SK-N-MC (cell line): ENCODE measurements at regions not wholly inside any gene's neighbourhood (a gene's known extent, or its start where the extent isn't known, plus 50 kb on each side); places are given as distances from the start of the nearest gene placed in this dataset.
"Not testable (repeated sequence)": the region's sequence is repeated elsewhere in the genome, so short reads cannot be mapped to it uniquely, and the experiment has no call there.

ENCODE experiments used
- DNase-seq: peaks from one replicate; pipeline ENCODE4 v3.0.0-alpha.2; 2011; ENCODE audit warnings: low read depth, low spot score
- H3K27ac ChIP-seq: fragments of 200-600 bp; sonication (generic); 2 replicates; pipeline ENCODE4 v1.5.1; 2016; ENCODE audit warnings: mixed run types
- H3K36me3 ChIP-seq: fragments of 200-600 bp; sonication (generic); 2 replicates; pipeline ENCODE4 v1.6.1; 2017; ENCODE audit warnings: antibody characterized with exemption, low read length, mixed read lengths; ENCODE audit not compliant: insufficient read depth
- H3K4me3 ChIP-seq: fragments of 200-600 bp; sonication (generic); 2 replicates; pipeline ENCODE4 v1.5.1; 2016
- H3K9ac ChIP-seq: fragments of 200-600 bp; sonication (generic); 2 replicates; pipeline ENCODE4 v1.8.0; 2017; ENCODE audit warnings: mixed run types, mixed read lengths; ENCODE audit not compliant: insufficient read length
- H3K9me3 ChIP-seq: fragments of 200-600 bp; sonication (generic); 2 replicates; pipeline ENCODE4 v1.6.1; 2017; ENCODE audit warnings: low read depth, mild to moderate bottlenecking, antibody characterized with exemption, low read length, moderate library complexity, mixed read lengths
- EZH2 ChIP-seq: fragments of 200-600 bp; sonication (generic); IDR thresholded peaks from one replicate; pipeline ENCODE4 v1.6.1; 2017; ENCODE audit warnings: antibody characterized with exemption
- FOXP2 ChIP-seq: optimal IDR thresholded peaks from 2 replicates; pipeline ENCODE3; 2011; ENCODE audit warnings: mild to moderate bottlenecking, moderate library complexity; ENCODE audit not compliant: insufficient read depth; ENCODE audit errors: extremely low read length, control extremely low read depth
- POLR2AphosphoS5 ChIP-seq: IDR thresholded peaks from 2 replicates; pipeline ENCODE4 v1.6.1; 2012; ENCODE audit warnings: mild to moderate bottlenecking, low read depth, low read length, borderline replicate concordance

GRCh38 chr9:85089188-85089969 lies 419.9 kb downstream of the NTRK2 start:
- no peaks in the 10 kb centered on the region for H3K36me3 ChIP-seq
- H3K4me3 ChIP-seq = no peak overlapping the region
- TF ChIP-seq POLR2AphosphoS5 = no peak
- no peak for TF ChIP-seq EZH2
- no peak for TF ChIP-seq FOXP2
- DNase-seq = no peak
- H3K27ac ChIP-seq = no peak overlapping the region
- no peaks in the 10 kb centered on the region for H3K9me3 ChIP-seq
- no peak overlapping the region for H3K9ac ChIP-seq

GRCh38 chr9:85081963-85082362 lies 412.4 kb downstream of the NTRK2 start:
- H3K4me3 ChIP-seq = no peak overlapping the region
- no peaks in the 10 kb centered on the region for H3K9me3 ChIP-seq
- no peaks in the 10 kb centered on the region for H3K36me3 ChIP-seq
- TF ChIP-seq POLR2AphosphoS5 = no peak
- TF ChIP-seq FOXP2 = no peak
- no peak for TF ChIP-seq EZH2
- no peak overlapping the region for H3K9ac ChIP-seq
- DNase-seq = no peak
- H3K27ac ChIP-seq = no peak overlapping the region

- H3K9me3 ChIP-seq = no peaks in the 10 kb centered on the region
- no peak for TF ChIP-seq FOXP2
- TF ChIP-seq POLR2AphosphoS5 = no peak
- no peak for TF ChIP-seq EZH2
- no peak overlapping the region for H3K4me3 ChIP-seq
- no peak overlapping the region for H3K9ac ChIP-seq
- no peaks in the 10 kb centered on the region for H3K36me3 ChIP-seq
- no peak overlapping the region for H3K27ac ChIP-seq
- DNase-seq = no peak
These were observed 409.8 kb downstream of the NTRK2 start for GRCh38 chr9:85079349-85079748.

GRCh38 chr9:85077944-85078343 lies 408.4 kb downstream of the NTRK2 start:
- no peak for DNase-seq
- no peaks in the 10 kb centered on the region for H3K9me3 ChIP-seq
- H3K27ac ChIP-seq = no peak overlapping the region
- TF ChIP-seq EZH2 (no peak), FOXP2 (no peak), POLR2AphosphoS5 (no peak)
- H3K36me3 ChIP-seq = no peaks in the 10 kb centered on the region
- H3K9ac ChIP-seq = no peak overlapping the region
- H3K4me3 ChIP-seq = no peak overlapping the region

GRCh38 chr9:85077146-85077545 lies 407.6 kb downstream of the NTRK2 start:
- not testable (repeated sequence) for H3K4me3 ChIP-seq, H3K9me3 ChIP-seq, H3K36me3 ChIP-seq, DNase-seq, H3K27ac ChIP-seq, H3K9ac ChIP-seq
